ENCODE measurements at regions not wholly inside any gene's neighbourhood (a gene's known extent, or its start where the extent isn't known, plus 50 kb on each side); places are given as distances from the start of the nearest gene placed in this dataset.

- TF ChIP-seq RAD21 (IDR thresholded peaks at IDR 0.05; ENCODE audit: low read depth): no peak
- TF ChIP-seq TAF1 (IDR thresholded peaks at IDR 0.05; ENCODE audit: low read depth): no peak
- no peak for TF ChIP-seq EP300 (IDR thresholded peaks at IDR 0.05; ENCODE audit: borderline replicate concordance)
- TF ChIP-seq YY1 (IDR thresholded peaks at IDR 0.05; ENCODE audit: low read depth): no peak
- TF ChIP-seq, protein P1, sequence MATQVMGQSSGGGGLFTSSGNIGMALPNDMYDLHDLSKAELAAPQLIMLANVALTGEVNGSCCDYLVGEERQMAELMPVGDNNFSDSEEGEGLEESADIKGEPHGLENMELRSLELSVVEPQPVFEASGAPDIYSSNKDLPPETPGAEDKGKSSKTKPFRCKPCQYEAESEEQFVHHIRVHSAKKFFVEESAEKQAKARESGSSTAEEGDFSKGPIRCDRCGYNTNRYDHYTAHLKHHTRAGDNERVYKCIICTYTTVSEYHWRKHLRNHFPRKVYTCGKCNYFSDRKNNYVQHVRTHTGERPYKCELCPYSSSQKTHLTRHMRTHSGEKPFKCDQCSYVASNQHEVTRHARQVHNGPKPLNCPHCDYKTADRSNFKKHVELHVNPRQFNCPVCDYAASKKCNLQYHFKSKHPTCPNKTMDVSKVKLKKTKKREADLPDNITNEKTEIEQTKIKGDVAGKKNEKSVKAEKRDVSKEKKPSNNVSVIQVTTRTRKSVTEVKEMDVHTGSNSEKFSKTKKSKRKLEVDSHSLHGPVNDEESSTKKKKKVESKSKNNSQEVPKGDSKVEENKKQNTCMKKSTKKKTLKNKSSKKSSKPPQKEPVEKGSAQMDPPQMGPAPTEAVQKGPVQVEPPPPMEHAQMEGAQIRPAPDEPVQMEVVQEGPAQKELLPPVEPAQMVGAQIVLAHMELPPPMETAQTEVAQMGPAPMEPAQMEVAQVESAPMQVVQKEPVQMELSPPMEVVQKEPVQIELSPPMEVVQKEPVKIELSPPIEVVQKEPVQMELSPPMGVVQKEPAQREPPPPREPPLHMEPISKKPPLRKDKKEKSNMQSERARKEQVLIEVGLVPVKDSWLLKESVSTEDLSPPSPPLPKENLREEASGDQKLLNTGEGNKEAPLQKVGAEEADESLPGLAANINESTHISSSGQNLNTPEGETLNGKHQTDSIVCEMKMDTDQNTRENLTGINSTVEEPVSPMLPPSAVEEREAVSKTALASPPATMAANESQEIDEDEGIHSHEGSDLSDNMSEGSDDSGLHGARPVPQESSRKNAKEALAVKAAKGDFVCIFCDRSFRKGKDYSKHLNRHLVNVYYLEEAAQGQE (IDR thresholded peaks at IDR 0.05; ENCODE audit: low read depth): no peak
- TF ChIP-seq NFIC (IDR thresholded peaks at IDR 0.05): no peak
- TF ChIP-seq MAX (IDR thresholded peaks at IDR 0.05): no peak
- no peak for TF ChIP-seq CREB1 (IDR thresholded peaks at IDR 0.05; ENCODE audit: low read depth)
- TF ChIP-seq USF1 (IDR thresholded peaks at IDR 0.05): no peak
- no peak for TF ChIP-seq TCF12 (IDR thresholded peaks at IDR 0.05; ENCODE audit: low read depth)
- TF ChIP-seq CEBPB (IDR thresholded peaks at IDR 0.05): no peak
- no peak for TF ChIP-seq TEAD4 (IDR thresholded peaks at IDR 0.05)
- no peak for TF ChIP-seq EGR1 (IDR thresholded peaks at IDR 0.05)
- no peak for TF ChIP-seq FOXM1 (IDR thresholded peaks at IDR 0.05; ENCODE audit: borderline replicate concordance, low read depth)
- no peak for TF ChIP-seq ZBTB7A (IDR thresholded peaks at IDR 0.05; ENCODE audit: low read depth)
Observed at GRCh38 chr13:37345869-37346268, 240.4 kb upstream of the CSNK1A1L start.

DNA sequence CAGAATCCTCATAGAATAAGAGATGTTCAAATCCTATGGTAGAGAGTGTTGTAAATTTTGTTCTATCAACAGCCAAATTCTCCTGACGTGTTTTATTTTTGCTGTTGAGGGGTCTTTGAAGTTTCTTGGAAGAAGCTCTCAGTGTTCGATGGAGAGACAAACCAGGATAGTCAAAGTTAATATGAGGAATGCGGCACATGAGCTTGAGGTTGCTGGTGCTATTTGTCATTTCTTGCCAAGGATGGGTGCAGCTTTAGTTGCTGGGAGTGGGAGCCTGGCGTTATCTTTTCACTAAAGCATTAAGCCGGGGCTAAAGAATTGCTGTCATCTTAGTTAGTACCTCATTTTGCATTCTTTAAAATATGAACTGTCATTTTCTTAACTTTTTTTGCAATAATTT, 239.9 kb upstream of the CSNK1A1L start:
- TF ChIP-seq MAX (IDR thresholded peaks at IDR 0.05): no peak

DNA sequence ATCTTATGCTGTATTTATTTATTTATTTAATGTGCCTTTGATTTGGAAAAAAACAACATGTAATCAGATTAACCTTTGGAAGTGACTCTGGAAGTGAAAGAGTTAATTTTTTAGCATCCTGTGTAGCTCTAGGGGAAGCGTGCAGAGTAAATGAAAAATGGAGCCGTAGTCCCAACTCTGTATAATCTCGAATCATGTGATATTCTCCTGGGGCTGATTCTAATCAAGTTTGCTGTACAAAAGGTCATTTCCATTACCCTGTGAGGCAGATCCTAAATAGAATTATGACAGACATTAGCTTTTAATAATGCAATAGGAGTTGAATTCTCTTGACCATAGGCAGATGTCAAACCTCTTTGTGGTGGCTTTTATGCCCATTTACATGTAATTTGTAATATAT, 238.6 kb upstream of the CSNK1A1L start:
- TF ChIP-seq FOXM1 (IDR thresholded peaks at IDR 0.05; ENCODE audit: borderline replicate concordance, low read depth): no peak
- TF ChIP-seq CREB1 (IDR thresholded peaks at IDR 0.05; ENCODE audit: low read depth): no peak
- no peak for TF ChIP-seq ZBTB7A (IDR thresholded peaks at IDR 0.05; ENCODE audit: low read depth)
- TF ChIP-seq, protein P1 (IDR thresholded peaks at IDR 0.05; ENCODE audit: low read depth): no peak
- no peak for TF ChIP-seq RAD21 (IDR thresholded peaks at IDR 0.05; ENCODE audit: low read depth)
- TF ChIP-seq USF1 (IDR thresholded peaks at IDR 0.05): no peak
- TF ChIP-seq EP300 (IDR thresholded peaks at IDR 0.05; ENCODE audit: borderline replicate concordance): no peak
- TF ChIP-seq MAX (IDR thresholded peaks at IDR 0.05): no peak
- TF ChIP-seq EGR1 (IDR thresholded peaks at IDR 0.05): no peak
- TF ChIP-seq CEBPB (IDR thresholded peaks at IDR 0.05): no peak
- no peak for TF ChIP-seq NFIC (IDR thresholded peaks at IDR 0.05)
- no peak for TF ChIP-seq TAF1 (IDR thresholded peaks at IDR 0.05; ENCODE audit: low read depth)
- no peak for TF ChIP-seq TEAD4 (IDR thresholded peaks at IDR 0.05)

GRCh38 chr13:37342205-37342604, 236.7 kb upstream of the CSNK1A1L start:
- TF ChIP-seq NFIC (IDR thresholded peaks at IDR 0.05): no peak
- TF ChIP-seq USF1 (IDR thresholded peaks at IDR 0.05): no peak
- no peak for TF ChIP-seq YY1 (IDR thresholded peaks at IDR 0.05; ENCODE audit: low read depth)
- TF ChIP-seq TCF12 (IDR thresholded peaks at IDR 0.05; ENCODE audit: low read depth): no peak
- TF ChIP-seq TAF1 (IDR thresholded peaks at IDR 0.05; ENCODE audit: low read depth): no peak
- TF ChIP-seq FOXM1 (IDR thresholded peaks at IDR 0.05; ENCODE audit: borderline replicate concordance, low read depth): no peak
- no peak for TF ChIP-seq CREB1 (IDR thresholded peaks at IDR 0.05; ENCODE audit: low read depth)
- TF ChIP-seq, protein P1 (IDR thresholded peaks at IDR 0.05; ENCODE audit: low read depth): no peak
- no peak for TF ChIP-seq EP300 (IDR thresholded peaks at IDR 0.05; ENCODE audit: borderline replicate concordance)
- no peak for TF ChIP-seq CEBPB (IDR thresholded peaks at IDR 0.05)
- no peak for TF ChIP-seq TEAD4 (IDR thresholded peaks at IDR 0.05)
- no peak for TF ChIP-seq ZBTB7A (IDR thresholded peaks at IDR 0.05; ENCODE audit: low read depth)
- TF ChIP-seq MAX (IDR thresholded peaks at IDR 0.05): no peak
- no peak for TF ChIP-seq RAD21 (IDR thresholded peaks at IDR 0.05; ENCODE audit: low read depth)
- TF ChIP-seq EGR1 (IDR thresholded peaks at IDR 0.05): no peak

Measured in Ishikawa (cell line).